ENCODE measurements at regions not wholly inside any gene's neighbourhood (a gene's known extent, or its start where the extent isn't known, plus 50 kb on each side); places are given as distances from the start of the nearest gene placed in this dataset.

- Mint-ChIP-seq H3K27ac (no peak overlapping the region), H3K4me1 (no peaks in the 10 kb centered on the region), H3K27me3 (ENCODE audit: low read depth in 3 of 3) (peaks cover 0 to 5% (median 0%) of the 10 kb centered on the region in 3 donors), H3K9me3 (peaks cover 2 to 14% (median 8%) of the 10 kb centered on the region in 7 donors), H3K4me3 (no peak overlapping the region), H3K36me3 (no peaks in the 10 kb centered on the region)
- Histone ChIP-seq H2AFZ (ENCODE audit: insufficient read depth, low read depth, low read length, poor library complexity, severe bottlenecking) (no peak overlapping the region), H3K4me3 (replicated peaks in 1 of 3; ENCODE audit: low read depth in 2 of 3, low read length in 3 of 3) (no peak overlapping the region), H4K20me1 (ENCODE audit: insufficient read depth, low read length) (no peaks in the 10 kb centered on the region), H3K9me3 (replicated peaks in 1 of 2; ENCODE audit: control insufficient read depth in 1 of 2, insufficient read depth in 1 of 2, low read length in 2 of 2) (peaks cover 0 to 7% of the 10 kb centered on the region in 2 donors), H3K79me2 (ENCODE audit: insufficient read depth, low read length) (no peaks in the 10 kb centered on the region), H3K9ac (ENCODE audit: insufficient read depth, low read length, poor library complexity, severe bottlenecking) (no peak overlapping the region), H3K4me2 (replicated peaks; ENCODE audit: extremely low read depth, low read length, poor library complexity, severe bottlenecking) (no peak overlapping the region), H3K4me1 (ENCODE audit: control insufficient read depth in 1 of 2, insufficient read depth in 2 of 2, low read length in 2 of 2) (no peaks in the 10 kb centered on the region), H3K36me3 (replicated peaks in 1 of 2; ENCODE audit: control insufficient read depth in 1 of 2, insufficient read depth in 2 of 2, low read length in 2 of 2) (no peaks in the 10 kb centered on the region), H3K27me3 (ENCODE audit: control insufficient read depth in 2 of 2, insufficient read depth in 2 of 2, low read length in 2 of 2) (no peaks in the 10 kb centered on the region), H3K27ac (ENCODE audit: low read depth in 1 of 2, low read length in 2 of 2) (no peak overlapping the region)
- TF ChIP-seq CTCF (IDR thresholded peaks at IDR 0.05) = no peak
- intact Hi-C loops (cut with micrococcal nuclease) = no loop called here
- no peak for DNase-seq
- WGBS (ENCODE audit: insufficient coverage) = no CpG with 5 or more reads among the region's 2 CpGs
Measured at GRCh38 chr6:80643881-80644280, 537.4 kb downstream of the BCKDHB start.

DNA sequence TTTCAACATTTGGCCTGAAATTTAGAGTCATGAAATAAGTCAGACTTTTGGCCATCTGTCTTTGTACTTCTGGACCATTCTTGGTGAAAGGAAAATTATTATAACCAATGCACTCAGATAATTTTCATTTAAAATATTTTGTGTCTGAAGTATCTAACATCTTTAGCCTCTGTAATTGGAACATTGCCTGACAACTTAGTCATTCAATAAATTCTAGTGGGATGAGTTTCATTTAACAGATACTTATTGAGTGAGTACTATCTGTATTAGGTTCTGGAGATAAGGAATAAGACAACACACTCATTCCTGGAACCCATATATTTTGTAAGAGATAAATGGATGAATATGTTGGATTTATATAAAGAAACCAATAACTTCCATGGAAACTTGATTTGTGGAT lies 536.0 kb downstream of the BCKDHB start:
- no peak overlapping the region for H3K27ac Mint-ChIP-seq
- TF ChIP-seq CTCF (IDR thresholded peaks at IDR 0.05) = no peak
- H3K4me1 Mint-ChIP-seq = no peaks in the 10 kb centered on the region
- DNase-seq = no peak
- H3K9ac ChIP-seq (ENCODE audit: insufficient read depth, low read length, poor library complexity, severe bottlenecking) = no peak overlapping the region
- H3K36me3 Mint-ChIP-seq = no peaks in the 10 kb centered on the region
- peaks cover 2 to 14% (median 8%) of the 10 kb centered on the region in 7 donors for H3K9me3 Mint-ChIP-seq
- no peaks in the 10 kb centered on the region for H4K20me1 ChIP-seq (ENCODE audit: insufficient read depth, low read length)
- H3K27me3 ChIP-seq (ENCODE audit: control insufficient read depth in 2 of 2, insufficient read depth in 2 of 2, low read length in 2 of 2) = no peaks in the 10 kb centered on the region
- H3K4me1 ChIP-seq (ENCODE audit: control insufficient read depth in 1 of 2, insufficient read depth in 2 of 2, low read length in 2 of 2) = no peaks in the 10 kb centered on the region
- no peak overlapping the region for H2AFZ ChIP-seq (ENCODE audit: insufficient read depth, low read depth, low read length, poor library complexity, severe bottlenecking)
- H3K36me3 ChIP-seq (replicated peaks in 1 of 2; ENCODE audit: control insufficient read depth in 1 of 2, insufficient read depth in 2 of 2, low read length in 2 of 2) = no peaks in the 10 kb centered on the region
- peaks cover 0 to 5% (median 0%) of the 10 kb centered on the region in 3 donors for H3K27me3 Mint-ChIP-seq (ENCODE audit: low read depth in 3 of 3)
- H3K27ac ChIP-seq (ENCODE audit: low read depth in 1 of 2, low read length in 2 of 2) = no peak overlapping the region
- H3K4me3 ChIP-seq (replicated peaks in 1 of 3; ENCODE audit: low read depth in 2 of 3, low read length in 3 of 3) = no peak overlapping the region
- intact Hi-C loops (cut with micrococcal nuclease) = no loop called here
- H3K4me2 ChIP-seq (replicated peaks; ENCODE audit: extremely low read depth, low read length, poor library complexity, severe bottlenecking) = no peak overlapping the region
- peaks cover 0 to 7% of the 10 kb centered on the region in 2 donors for H3K9me3 ChIP-seq (replicated peaks in 1 of 2; ENCODE audit: control insufficient read depth in 1 of 2, insufficient read depth in 1 of 2, low read length in 2 of 2)
- H3K4me3 Mint-ChIP-seq = no peak overlapping the region
- no peaks in the 10 kb centered on the region for H3K79me2 ChIP-seq (ENCODE audit: insufficient read depth, low read length)

All from CD14-positive monocyte (primary cell).